HepG2 (cell line): ENCODE measurements at regions not wholly inside any gene's neighbourhood (a gene's known extent, or its start where the extent isn't known, plus 50 kb on each side); places are given as distances from the start of the nearest gene placed in this dataset.

Experiments used
- ATAC-seq: fragments of 200-7000 bp; cut with Tn5 transposase; 3 replicates; pipeline ENCODE4 v1.9.1; 2020; ENCODE audit warnings: mild to moderate bottlenecking, moderate library complexity
- BruUV-seq: library from RNA; stranded (reverse); fragments of 400-500 nt; replicated peaks from 2 replicates; lab custom pipeline; 2021; lab: Mats Ljungman, UMichigan
- CTCF ChIA-PET: fragments of 300-600 bp; formaldehyde crosslinking; extraction: SDS; loops from one replicate; lab custom pipeline; 2021; ENCODE audit warnings: low total read pairs, inconsistent platforms, low intra/inter-chr PET ratio; lab: Yijun Ruan, JAX
- POLR2A ChIA-PET: fragments of 350-600 bp; sonication (Branson Sonifier 250); formaldehyde crosslinking; loops from one replicate; lab custom pipeline; 2020; ENCODE audit warnings: antibody characterized with exemption, inconsistent platforms; lab: Yijun Ruan, JAX
- DNase-seq: peaks from one replicate; pipeline ENCODE4 v3.0.0-alpha.2; 2015; ENCODE audit warnings: low spot score
- FAIRE-seq: peaks from 3 replicates; lab custom pipeline; 2011; peaks lifted over from hg19 to GRCh38; lab: Jason Lieb, UNC
- H2AFZ ChIP-seq: one replicate; pipeline ENCODE4 v1.6.1; 2011; ENCODE audit warnings: low read length, inconsistent platforms
- H3K27ac ChIP-seq: fragments of 300-600 bp; 3 replicates; pipeline ENCODE4 v1.8.0; 2011; ENCODE audit warnings: mixed run types, mild to moderate bottlenecking, mixed read lengths, low read length, inconsistent platforms; ENCODE audit not compliant: insufficient read depth; ENCODE audit errors: extremely low read length
- H3K27me3 ChIP-seq, 2 experiments: fragments of 200-600 bp in 1 of 2; 2 replicates in 1 of 2; 3 replicates in 1 of 2; pipeline versions ENCODE4 v1.6.0 to v1.8.0; 2011; ENCODE audit warnings: low read length in 2 of 2, mild to moderate bottlenecking in 2 of 2, moderate library complexity in 2 of 2, inconsistent platforms in 1 of 2; ENCODE audit not compliant: insufficient read depth in 2 of 2, control insufficient read depth in 1 of 2
- H3K36me3 ChIP-seq, 2 experiments: fragments of 200-600 bp in 1 of 2; replicated peaks in 1 of 2; 2 replicates in 1 of 2; 3 replicates in 1 of 2; pipeline versions ENCODE4 v1.5.1 to v1.8.0; 2011; ENCODE audit warnings: low read length in 2 of 2, inconsistent platforms in 1 of 2; ENCODE audit not compliant: insufficient read depth in 2 of 2, control insufficient read depth in 1 of 2
- H3K4me1 ChIP-seq: 2 replicates; pipeline ENCODE4 v1.5.1; 2012; ENCODE audit warnings: low read length, inconsistent platforms; ENCODE audit not compliant: insufficient read depth
- H3K4me2 ChIP-seq: 2 replicates; pipeline ENCODE4 v1.6.0; 2011; ENCODE audit warnings: low read depth, low read length, inconsistent platforms
- H3K4me3 ChIP-seq, 3 experiments: fragments of 200-600 bp in 1 of 3; sonication (generic), shearing (Covaris generic) in 1 of 3; replicated peaks in 1 of 3; 2 replicates each; pipeline ENCODE4 v1.5.1; 2011 to 2016; ENCODE audit warnings: low read length in 3 of 3, inconsistent platforms in 2 of 3, low read depth in 2 of 3, mild to moderate bottlenecking in 2 of 3, control low read depth in 1 of 3, mixed read lengths in 1 of 3; ENCODE audit not compliant: insufficient read depth in 1 of 3
- H3K79me2 ChIP-seq: one replicate; pipeline ENCODE4 v1.6.1; 2011; ENCODE audit warnings: low read length, inconsistent platforms; ENCODE audit not compliant: insufficient read depth
- H3K9ac ChIP-seq: 2 replicates; pipeline ENCODE4 v1.6.0; 2011; ENCODE audit warnings: mild to moderate bottlenecking, low read depth, low read length, inconsistent platforms; ENCODE audit not compliant: insufficient read depth
- H3K9me3 ChIP-seq: 2 replicates; pipeline ENCODE4 v1.5.1; 2012; ENCODE audit warnings: mild to moderate bottlenecking, low read length
- H4K20me1 ChIP-seq: 2 replicates; pipeline ENCODE4 v1.6.0; 2011; ENCODE audit warnings: inconsistent platforms, mild to moderate bottlenecking, low read length, moderate library complexity; ENCODE audit not compliant: insufficient read depth
- DRAP1 ChIP-seq: IDR thresholded peaks from 2 replicates; pipeline ENCODE4 v1.6.1; 2016; ENCODE audit warnings: missing genetic modification reagents, missing compliant biosample characterization
- HDAC2 ChIP-seq: sonication (generic); formaldehyde crosslinking; IDR thresholded peaks from 2 replicates; pipeline ENCODE4 v1.4.0; 2020; ENCODE audit warnings: missing genetic modification reagents
- HMGXB3 ChIP-seq: sonication (generic); formaldehyde crosslinking; IDR thresholded peaks from 2 replicates; pipeline ENCODE4 v1.4.0; 2020; ENCODE audit warnings: missing genetic modification reagents, borderline replicate concordance
- NFYB ChIP-seq: sonication (generic); formaldehyde crosslinking; IDR thresholded peaks from 2 replicates; pipeline ENCODE4 v1.4.0; 2020; ENCODE audit warnings: missing genetic modification reagents
- SNAPC2 ChIP-seq: sonication (generic); formaldehyde crosslinking; IDR thresholded peaks from 2 replicates; pipeline ENCODE4 v1.8.1; 2022; ENCODE audit warnings: mild to moderate bottlenecking, missing genetic modification reagents
- SP1 ChIP-seq, 2 experiments: fragments of 450-650 bp in 1 of 2; sonication (generic) in 1 of 2; formaldehyde crosslinking in 1 of 2; IDR thresholded peaks; 2 replicates each; pipeline versions ENCODE4 v1.4.0 to v1.6.1; 2016 to 2020; ENCODE audit warnings: missing genetic modification reagents in 1 of 2
- U2AF1 ChIP-seq: fragments of 200-400 bp; formaldehyde crosslinking; optimal IDR thresholded peaks from 2 replicates; pipeline ENCODE3; 2017; ENCODE audit warnings: mild to moderate bottlenecking, low read depth, low read length
- ZBTB38 ChIP-seq: sonication (generic); formaldehyde crosslinking; IDR thresholded peaks from 2 replicates; pipeline ENCODE4 v1.5.1; 2020; ENCODE audit warnings: mild to moderate bottlenecking, missing genetic modification reagents
- ZNF10 ChIP-seq: sonication (generic); formaldehyde crosslinking; IDR thresholded peaks from 2 replicates; pipeline ENCODE4 v1.4.0; 2020; ENCODE audit warnings: mild to moderate bottlenecking, low read depth, missing genetic modification reagents, borderline replicate concordance
- ZNF101 ChIP-seq: sonication (generic); formaldehyde crosslinking; IDR thresholded peaks from 2 replicates; pipeline ENCODE4 v1.4.0; 2020; ENCODE audit warnings: mild to moderate bottlenecking, low read depth, missing genetic modification reagents, borderline replicate concordance
- ZNF160 ChIP-seq: sonication (generic); formaldehyde crosslinking; IDR thresholded peaks from 2 replicates; pipeline ENCODE4 v1.8.0; 2022; ENCODE audit warnings: mild to moderate bottlenecking, inconsistent platforms, missing genetic modification reagents
- ZNF253 ChIP-seq: sonication (generic); formaldehyde crosslinking; IDR thresholded peaks from 2 replicates; pipeline ENCODE4 v1.8.0; 2022; ENCODE audit warnings: mild to moderate bottlenecking, missing genetic modification reagents, borderline replicate concordance
- ZNF3 ChIP-seq: IDR thresholded peaks from 2 replicates; pipeline ENCODE4 v1.7.0; 2017; ENCODE audit warnings: inconsistent platforms
- ZNF33B ChIP-seq: sonication (generic); formaldehyde crosslinking; IDR thresholded peaks from 2 replicates; pipeline ENCODE4 v1.5.1; 2020; ENCODE audit warnings: mild to moderate bottlenecking, missing genetic modification reagents
- ZNF530 ChIP-seq: sonication (generic); formaldehyde crosslinking; IDR thresholded peaks from 2 replicates; pipeline ENCODE4 v1.5.0; 2020; ENCODE audit warnings: low read depth, mild to moderate bottlenecking, missing genetic modification reagents
- ZNF552 ChIP-seq: sonication (generic); formaldehyde crosslinking; IDR thresholded peaks from 2 replicates; pipeline ENCODE4 v1.9.0; 2022; ENCODE audit warnings: missing genetic modification reagents, mild to moderate bottlenecking, borderline replicate concordance
- ZNF580 ChIP-seq: IDR thresholded peaks from 2 replicates; pipeline ENCODE4 v1.6.1; 2016; ENCODE audit warnings: low read depth, borderline replicate concordance
- ZNF747 ChIP-seq: sonication (generic); formaldehyde crosslinking; IDR thresholded peaks from 2 replicates; pipeline ENCODE4 v1.8.1; 2023; ENCODE audit warnings: missing genetic modification reagents, mild to moderate bottlenecking, borderline replicate concordance
- WGBS: methylation state at CpG from one replicate; pipeline ENCODE4 v1.1.6; 2017; ENCODE audit warnings: low lambda C conversion rate; 5-methylcytosine and 5-hydroxymethylcytosine counted together
- in situ Hi-C: cut with HindIII; loops from 2 replicates; pipeline ENCODE4 v1.10.0; 2017; ENCODE audit warnings: low pct_unique_long_range_greater_than_20kb; ENCODE audit not compliant: extremely low pct_ligation_motif_present
- intact Hi-C: fragments of 100-400 bp; cut with micrococcal nuclease; formaldehyde crosslinking; loops from one replicate; pipeline ENCODE4 v1.10.0; 2022; ENCODE audit not compliant: unreplicated experiment
- TF ChIP-seq, protein P1 (sequence below): fragments of 450-650 bp; IDR thresholded peaks from 2 replicates; pipeline ENCODE4 v1.6.1; 2017; ENCODE audit warnings: mild to moderate bottlenecking

DNA sequence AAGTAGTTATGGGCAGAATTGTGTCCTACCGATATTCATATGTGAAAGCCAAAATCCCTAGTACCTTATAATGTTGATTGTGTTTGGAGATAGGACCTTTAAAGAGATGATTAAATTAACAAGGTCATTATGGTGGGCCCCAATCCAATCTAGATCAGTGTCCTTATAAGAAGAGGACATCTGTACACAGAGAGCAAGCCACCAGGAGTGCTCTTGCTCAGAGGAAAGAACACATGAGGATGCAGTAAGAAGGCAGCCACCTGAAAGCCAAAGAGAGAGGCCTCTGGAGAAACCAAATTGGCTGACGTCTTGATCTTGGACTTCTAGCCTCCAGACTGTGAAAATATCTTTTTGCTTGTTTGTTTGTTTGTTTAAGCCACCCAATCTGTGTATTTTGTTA, 1290.8 kb upstream of the PABPC4L start:
- ATAC-seq (no peak), DNase-seq (no peak), FAIRE-seq (no peak)
- Histone ChIP-seq H3K36me3 (no peaks in the 10 kb centered on the region), H3K27me3 (no peaks in the 10 kb centered on the region), H3K4me1 (no peaks in the 10 kb centered on the region), H3K4me2 (no peak overlapping the region), H2AFZ (no peak overlapping the region), H3K9me3 (no peaks in the 10 kb centered on the region), H3K79me2 (no peaks in the 10 kb centered on the region), H3K27ac (no peak overlapping the region), H3K9ac (no peak overlapping the region), H4K20me1 (no peaks in the 10 kb centered on the region), H3K4me3 (no peak overlapping the region)
- no TSS peak for BruUV-seq
- CTCF ChIA-PET: no interaction called here
- POLR2A ChIA-PET: no interaction called here
- intact Hi-C loops: no loop called here
- in situ Hi-C loops: no loop called here
- TF ChIP-seq ZNF253 (no peak), ZBTB38 (no peak), SNAPC2 (CRISPR knock-in tag) (no peak), ZNF101 (CRISPR knock-in tag) (no peak), ZNF160 (no peak), ZNF530 (CRISPR knock-in tag) (no peak), ZNF3 (CRISPR knock-in tag) (no peak), SP1 (IDR thresholded peaks at IDR 0.05) (no peak), SP1 (CRISPR knock-in tag; IDR thresholded peaks at IDR 0.05) (no peak), HDAC2 (no peak), U2AF1 (no peak), DRAP1 (CRISPR knock-in tag) (no peak), ZNF33B (CRISPR knock-in tag) (no peak), HMGXB3 (CRISPR knock-in tag) (no peak), ZNF10 (CRISPR knock-in tag) (no peak), ZNF580 (CRISPR knock-in tag) (no peak), ZNF552 (CRISPR knock-in tag) (no peak), ZNF747 (CRISPR knock-in tag) (no peak), NFYB (CRISPR knock-in tag) (no peak)
- TF ChIP-seq, protein P1, sequence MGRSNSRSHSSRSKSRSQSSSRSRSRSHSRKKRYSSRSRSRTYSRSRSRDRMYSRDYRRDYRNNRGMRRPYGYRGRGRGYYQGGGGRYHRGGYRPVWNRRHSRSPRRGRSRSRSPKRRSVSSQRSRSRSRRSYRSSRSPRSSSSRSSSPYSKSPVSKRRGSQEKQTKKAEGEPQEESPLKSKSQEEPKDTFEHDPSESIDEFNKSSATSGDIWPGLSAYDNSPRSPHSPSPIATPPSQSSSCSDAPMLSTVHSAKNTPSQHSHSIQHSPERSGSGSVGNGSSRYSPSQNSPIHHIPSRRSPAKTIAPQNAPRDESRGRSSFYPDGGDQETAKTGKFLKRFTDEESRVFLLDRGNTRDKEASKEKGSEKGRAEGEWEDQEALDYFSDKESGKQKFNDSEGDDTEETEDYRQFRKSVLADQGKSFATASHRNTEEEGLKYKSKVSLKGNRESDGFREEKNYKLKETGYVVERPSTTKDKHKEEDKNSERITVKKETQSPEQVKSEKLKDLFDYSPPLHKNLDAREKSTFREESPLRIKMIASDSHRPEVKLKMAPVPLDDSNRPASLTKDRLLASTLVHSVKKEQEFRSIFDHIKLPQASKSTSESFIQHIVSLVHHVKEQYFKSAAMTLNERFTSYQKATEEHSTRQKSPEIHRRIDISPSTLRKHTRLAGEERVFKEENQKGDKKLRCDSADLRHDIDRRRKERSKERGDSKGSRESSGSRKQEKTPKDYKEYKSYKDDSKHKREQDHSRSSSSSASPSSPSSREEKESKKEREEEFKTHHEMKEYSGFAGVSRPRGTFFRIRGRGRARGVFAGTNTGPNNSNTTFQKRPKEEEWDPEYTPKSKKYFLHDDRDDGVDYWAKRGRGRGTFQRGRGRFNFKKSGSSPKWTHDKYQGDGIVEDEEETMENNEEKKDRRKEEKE: no peak
- WGBS: 53% methylated on average over 2 of the region's 2 CpGs
